H4 (cell line): ENCODE measurements at regions not wholly inside any gene's neighbourhood (a gene's known extent, or its start where the extent isn't known, plus 50 kb on each side); places are given as distances from the start of the nearest gene placed in this dataset.

Source experiments
- DNase-seq: peaks from one replicate; pipeline ENCODE4 v3.0.0-alpha.2; 2015; ENCODE audit warnings: low spot score

GRCh38 chr12:66962290-66962689, 283.4 kb upstream of the GRIP1 start:
- no peak for DNase-seq

GRCh38 chr12:66963901-66964300, 285.0 kb upstream of the GRIP1 start:
- DNase-seq, result no peak

GRCh38 chr12:66964629-66965028, 285.8 kb upstream of the GRIP1 start:
- peak; percentile 47 for DNase-seq

- no peak for DNase-seq
Observed at GRCh38 chr12:66965621-66966020, 286.7 kb upstream of the GRIP1 start.

- no peak for DNase-seq
Observed at GRCh38 chr12:66971816-66972215, 292.9 kb upstream of the GRIP1 start.

- DNase-seq, result no peak
Observed at GRCh38 chr12:66976526-66976925, 292.6 kb upstream of the CAND1 start.

GRCh38 chr12:66978802-66979201, 290.4 kb upstream of the CAND1 start:
- DNase-seq, result no peak

- DNase-seq, result no peak
Observed at GRCh38 chr12:66979251-66979650, 289.9 kb upstream of the CAND1 start.

- no peak for DNase-seq
Observed at GRCh38 chr12:66984077-66984476, 285.1 kb upstream of the CAND1 start.

- DNase-seq, result peak; percentile 10
Observed at GRCh38 chr12:66984962-66985361, 284.2 kb upstream of the CAND1 start.

- DNase-seq, result no peak
Observed at GRCh38 chr12:66999141-66999540, 270.0 kb upstream of the CAND1 start.

- DNase-seq, result no peak
Observed at GRCh38 chr12:67001251-67001650, 267.9 kb upstream of the CAND1 start.

GRCh38 chr12:67002720-67003119, 266.4 kb upstream of the CAND1 start:
- DNase-seq, result no peak

- DNase-seq, result no peak
Observed at GRCh38 chr12:67006610-67007009, 262.5 kb upstream of the CAND1 start.

- DNase-seq, result no peak
Observed at GRCh38 chr12:67014642-67015041, 254.5 kb upstream of the CAND1 start.

- DNase-seq, result no peak
Observed at GRCh38 chr12:67018105-67018504, 251.1 kb upstream of the CAND1 start.

GRCh38 chr12:67019070-67019469, 250.1 kb upstream of the CAND1 start:
- DNase-seq, result no peak

- no peak for DNase-seq
Observed at GRCh38 chr12:67025543-67026114, 243.5 kb upstream of the CAND1 start.

- no peak for DNase-seq
Observed at GRCh38 chr12:67026487-67027246, 242.5 kb upstream of the CAND1 start.

GRCh38 chr12:67028529-67028928, 240.6 kb upstream of the CAND1 start:
- DNase-seq, result no peak

GRCh38 chr12:67034110-67034879, 234.9 kb upstream of the CAND1 start:
- peak; percentile 61 for DNase-seq

GRCh38 chr12:67035121-67035520, 234.0 kb upstream of the CAND1 start:
- no peak for DNase-seq

- DNase-seq, result no peak
Observed at GRCh38 chr12:67038486-67038885, 230.7 kb upstream of the CAND1 start.
